Tibial nerve (tissue), 4 donors: ENCODE measurements at regions not wholly inside any gene's neighbourhood (a gene's known extent, or its start where the extent isn't known, plus 50 kb on each side); places are given as distances from the start of the nearest gene placed in this dataset.

Experiments used
- DNase-seq, 2 donors: peaks; one replicate each; pipeline ENCODE4 v3.0.0-alpha.2; 2019; ENCODE audit warnings: low spot score in 2 of 2
- H3K27ac ChIP-seq, 4 donors: fragments of 200-600 bp; sonication (generic) in 3 of 4; one replicate each; pipeline ENCODE4 v1.5.1; 2017 to 2019; ENCODE audit warnings: mild to moderate bottlenecking in 1 of 4
- H3K27me3 ChIP-seq, 2 donors: fragments of 200-600 bp; sonication (generic) in 1 of 2; one replicate each; pipeline versions ENCODE4 v1.5.1 to v1.6.0; 2017 to 2019
- H3K36me3 ChIP-seq, 3 donors: fragments of 200-600 bp; sonication (generic); one replicate each; pipeline ENCODE4 v1.5.1; 2018 to 2019
- H3K4me1 ChIP-seq, 4 donors: fragments of 200-600 bp; sonication (generic) in 3 of 4; one replicate each; pipeline ENCODE4 v1.5.1; 2017 to 2019
- H3K4me3 ChIP-seq, 4 donors: fragments of 200-600 bp; sonication (generic) in 3 of 4; one replicate each; pipeline ENCODE4 v1.5.1; 2017 to 2019; ENCODE audit warnings: mild to moderate bottlenecking in 1 of 4, moderate library complexity in 1 of 4
- H3K9me3 ChIP-seq, 4 donors: fragments of 200-600 bp; sonication (generic) in 3 of 4; one replicate each; pipeline ENCODE4 v1.5.1; 2017 to 2019
- CTCF ChIP-seq, 5 experiments: fragments of 200-600 bp in 3 of 5; fragments of 450-650 bp in 2 of 5; sonication (generic) in 3 of 5; IDR thresholded peaks; one replicate each; pipeline ENCODE4 v1.5.1; 2016 to 2019; ENCODE audit warnings: antibody characterized with exemption in 5 of 5, mild to moderate bottlenecking in 3 of 5, moderate library complexity in 2 of 5
- EP300 ChIP-seq, 2 donors: sonication (generic); formaldehyde crosslinking; IDR thresholded peaks; one replicate each; pipeline ENCODE4 v1.6.1; 2017; ENCODE audit warnings: antibody characterized with exemption in 2 of 2, mild to moderate bottlenecking in 1 of 2
- POLR2A ChIP-seq, 2 donors: fragments of 450-650 bp; IDR thresholded peaks; one replicate each; pipeline ENCODE4 v1.6.1; 2017; ENCODE audit warnings: antibody characterized with exemption in 2 of 2, mild to moderate bottlenecking in 2 of 2, moderate library complexity in 2 of 2
- WGBS, 2 donors: methylation state at CpG; one replicate each; pipeline ENCODE4 v1.1.5; 2018; 5-methylcytosine and 5-hydroxymethylcytosine counted together

GRCh38 chr1:188363943-188364342, 1535.2 kb downstream of the PLA2G4A start:
- peaks cover 0 to 3% (median 0%) of the 10 kb centered on the region in 4 donors for H3K4me1 ChIP-seq
- TF ChIP-seq CTCF (IDR thresholded peaks at IDR 0.05) = no peak
- no peak for TF ChIP-seq EP300 (IDR thresholded peaks at IDR 0.05)
- no peak overlapping the region for H3K27ac ChIP-seq
- H3K36me3 ChIP-seq = no peaks in the 10 kb centered on the region
- no peaks in the 10 kb centered on the region for H3K27me3 ChIP-seq
- DNase-seq = no peak
- no peak overlapping the region for H3K4me3 ChIP-seq
- 88 to 92% methylated on average over 4 of the region's 4 CpGs for WGBS, 2 donors
- H3K9me3 ChIP-seq = no peaks in the 10 kb centered on the region

- TF ChIP-seq EP300 (IDR thresholded peaks at IDR 0.05) (no peak), CTCF (IDR thresholded peaks at IDR 0.05) (no peak), POLR2A (IDR thresholded peaks at IDR 0.05) (no peak)
These were observed 1536.2 kb downstream of the PLA2G4A start for GRCh38 chr1:188364927-188365449.

GRCh38 chr1:188365874-188366273, 1537.1 kb downstream of the PLA2G4A start:
- no peak overlapping the region for H3K27ac ChIP-seq
- no peak for DNase-seq
- H3K27me3 ChIP-seq = no peaks in the 10 kb centered on the region
- no peaks in the 10 kb centered on the region for H3K36me3 ChIP-seq
- TF ChIP-seq CTCF (IDR thresholded peaks at IDR 0.05) = no peak
- no peaks in the 10 kb centered on the region for H3K9me3 ChIP-seq
- H3K4me1 ChIP-seq = peaks cover 0 to 3% (median 0%) of the 10 kb centered on the region in 4 donors
- H3K4me3 ChIP-seq = no peak overlapping the region

More at GRCh38 chr1:188364927-188365449, 1536.2 kb downstream of the PLA2G4A start:
- Histone ChIP-seq H3K9me3 (no peaks in the 10 kb centered on the region), H3K36me3 (no peaks in the 10 kb centered on the region), H3K4me1 (peaks cover 0 to 3% (median 0%) of the 10 kb centered on the region in 4 donors), H3K27ac (no peak overlapping the region), H3K27me3 (no peaks in the 10 kb centered on the region), H3K4me3 (no peak overlapping the region)
- no peak for DNase-seq
- 87 to 98% methylated on average over 3 of the region's 3 CpGs for whole genome bisulfite sequencing, 2 donors

DNA sequence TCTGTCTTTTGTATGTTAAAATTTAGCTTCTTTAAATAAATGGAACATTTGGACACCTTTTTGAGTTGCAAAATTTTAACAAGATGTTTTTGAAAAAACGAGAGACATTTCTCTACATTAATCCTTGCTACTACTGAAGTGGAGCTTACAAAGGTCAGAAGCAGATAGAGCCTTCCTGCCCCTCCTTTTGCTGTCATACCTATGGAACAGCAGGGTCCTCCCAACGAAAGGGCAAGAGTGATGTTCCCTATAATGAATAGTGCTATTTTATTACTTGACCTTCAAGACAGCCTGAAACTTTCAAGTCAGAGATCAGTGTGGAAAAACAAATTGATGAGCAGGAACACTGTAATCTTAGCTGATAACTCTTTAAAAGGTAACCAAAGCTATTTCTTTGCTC, 1538.9 kb downstream of the PLA2G4A start:
- peaks cover 0 to 3% (median 0%) of the 10 kb centered on the region in 4 donors for H3K4me1 ChIP-seq
- H3K36me3 ChIP-seq = no peaks in the 10 kb centered on the region
- DNase-seq = no peak
- no peaks in the 10 kb centered on the region for H3K9me3 ChIP-seq
- TF ChIP-seq EP300 (IDR thresholded peaks at IDR 0.05) (no peak), POLR2A (IDR thresholded peaks at IDR 0.05) (no peak), CTCF (IDR thresholded peaks at IDR 0.05) (no peak)
- H3K27me3 ChIP-seq = no peaks in the 10 kb centered on the region
- H3K4me3 ChIP-seq = no peak overlapping the region
- no peak overlapping the region for H3K27ac ChIP-seq
- 47 to 50% methylated on average over 2 of the region's 2 CpGs for WGBS, 2 donors

DNA sequence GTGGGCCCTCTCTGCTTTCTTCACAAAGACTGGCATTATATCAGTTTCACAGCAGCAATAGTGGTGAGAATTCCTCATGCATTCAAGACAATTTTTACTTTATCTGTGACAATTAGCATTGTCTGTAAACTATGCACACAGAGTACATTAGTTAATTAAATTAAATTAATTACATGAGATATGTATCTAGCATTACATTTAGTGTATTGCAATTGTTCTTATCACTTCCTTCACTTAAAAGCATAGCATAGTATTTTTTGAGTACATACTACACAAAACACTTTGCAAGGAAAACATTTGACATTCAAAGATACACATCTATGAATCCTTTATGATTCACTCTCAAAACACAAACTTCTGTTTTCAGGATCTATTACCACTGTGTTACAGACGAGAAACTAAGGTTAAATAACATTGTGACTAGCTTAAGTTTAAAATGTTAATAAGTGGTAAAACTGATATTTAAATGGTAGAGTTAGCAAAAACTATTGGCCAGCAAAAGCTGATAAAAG, 1542.6 kb downstream of the PLA2G4A start:
- TF ChIP-seq POLR2A (IDR thresholded peaks at IDR 0.05) (no peak), EP300 (IDR thresholded peaks at IDR 0.05) (no peak), CTCF (IDR thresholded peaks at IDR 0.05) (no peak)
- 61 to 67% methylated on average over 1 of the region's 1 CpG for WGBS, 2 donors

More for the DNA sequence above, 1542.6 kb downstream of the PLA2G4A start:
- no peaks in the 10 kb centered on the region for H3K27me3 ChIP-seq
- no peak overlapping the region for H3K27ac ChIP-seq
- H3K9me3 ChIP-seq = no peaks in the 10 kb centered on the region
- H3K4me3 ChIP-seq = no peak overlapping the region
- H3K36me3 ChIP-seq = no peaks in the 10 kb centered on the region
- H3K4me1 ChIP-seq = peaks cover 0 to 3% (median 0%) of the 10 kb centered on the region in 4 donors
- no peak for DNase-seq
